ENCODE measurements at regions not wholly inside any gene's neighbourhood (a gene's known extent, or its start where the extent isn't known, plus 50 kb on each side); places are given as distances from the start of the nearest gene placed in this dataset.

DNA sequence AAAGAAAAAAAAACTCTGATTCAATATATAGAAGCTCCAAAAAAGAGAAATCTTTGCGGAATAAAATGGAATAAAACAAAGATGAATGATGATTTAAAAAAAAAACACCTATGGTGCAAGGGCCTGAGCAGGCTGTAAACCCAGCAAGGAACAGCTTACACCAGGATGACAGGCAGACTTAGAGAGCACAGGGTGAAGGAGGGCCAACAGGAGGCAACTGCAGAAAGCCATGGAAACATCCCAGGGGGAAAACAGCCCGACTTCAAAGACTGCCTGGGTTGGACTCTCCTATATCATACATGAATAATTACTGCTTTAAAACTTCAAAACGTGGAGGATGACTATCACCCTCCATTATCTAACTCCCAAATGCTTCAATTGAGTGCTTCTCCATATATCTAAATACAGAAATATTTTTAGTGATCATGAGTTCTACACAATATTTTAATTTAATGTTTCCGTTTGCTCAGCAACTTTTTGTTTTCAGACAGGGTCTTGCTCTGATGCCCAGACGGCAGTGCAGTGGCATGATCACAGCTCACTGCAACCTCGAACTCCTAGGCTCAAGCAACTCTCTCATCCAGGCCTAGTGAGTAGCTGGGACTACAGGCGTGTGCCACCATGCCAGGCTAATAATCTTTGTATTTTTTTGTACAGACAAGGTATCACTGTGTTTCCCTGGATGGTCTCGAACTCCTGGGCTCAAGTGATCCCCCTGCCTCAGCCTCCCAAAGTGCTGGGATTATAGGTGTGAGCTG is 456.2 kb downstream of the TBL1XR1 start:
- Mint-ChIP-seq H3K27ac (no peak overlapping the region), H3K4me3 (no peak overlapping the region), H3K36me3 (ENCODE audit: low read depth) (no peaks in the 10 kb centered on the region), H3K4me1 (no peaks in the 10 kb centered on the region), H3K9me3 (no peaks in the 10 kb centered on the region), H3K27me3 (no peaks in the 10 kb centered on the region)
- ChIA-PET CTCF (no interaction called here), POLR2A (no interaction called here)
- no peak for DNase-seq

DNA sequence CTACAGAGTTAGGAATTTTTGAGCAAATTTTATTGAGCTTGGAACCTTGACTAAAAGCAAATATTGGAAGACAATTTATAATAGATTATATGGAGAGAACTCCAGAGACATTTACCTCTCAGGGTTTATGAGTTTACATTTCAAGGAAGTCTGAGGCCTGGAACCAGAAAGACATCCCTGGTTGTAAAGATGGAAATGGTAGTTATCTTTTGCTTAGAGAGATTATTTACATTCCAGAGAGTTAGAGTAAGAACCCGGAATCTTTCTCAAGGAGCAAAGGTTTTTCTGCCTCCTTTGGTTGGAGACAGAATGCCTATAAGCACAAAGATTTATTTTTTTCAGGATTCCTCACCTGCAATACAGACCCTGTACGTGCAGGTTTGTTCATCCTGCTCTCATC is 458.1 kb downstream of the TBL1XR1 start:
- CTCF ChIA-PET: no interaction called here
- no peaks in the 10 kb centered on the region for H3K27me3 Mint-ChIP-seq

DNA sequence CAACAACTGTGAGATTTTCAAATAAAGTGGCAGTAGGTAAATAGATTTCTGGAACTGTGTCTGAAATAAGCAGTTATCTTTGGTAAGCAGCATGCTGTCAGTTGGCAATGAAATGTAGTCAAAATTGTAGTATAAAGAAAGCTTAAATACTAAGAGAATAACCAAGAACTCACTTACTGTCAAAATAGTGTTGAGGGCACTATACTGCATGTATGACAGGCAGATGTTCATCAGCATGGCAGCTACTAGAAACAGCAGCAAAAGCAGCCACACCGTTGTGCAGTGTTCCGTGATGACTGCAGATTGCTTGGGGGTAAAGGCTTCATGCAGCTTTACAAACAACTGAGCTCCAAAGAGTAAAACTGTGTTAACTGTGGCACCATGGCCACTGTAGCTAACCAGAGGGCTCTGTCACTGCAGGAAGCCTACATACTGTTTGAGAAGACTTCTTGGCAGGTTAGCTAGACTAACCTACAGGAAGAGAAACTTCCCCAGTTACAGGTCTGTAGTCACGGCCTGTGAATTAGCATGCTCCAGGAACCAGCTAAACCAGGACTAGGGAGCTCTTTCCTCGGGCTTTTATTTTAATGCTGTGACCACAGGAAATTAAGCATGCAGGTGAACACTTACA is 459.7 kb downstream of the TBL1XR1 start:
- H3K27me3 Mint-ChIP-seq: no peaks in the 10 kb centered on the region
- ChIA-PET CTCF (no interaction called here), POLR2A (no interaction called here)
- H3K36me3 Mint-ChIP-seq (ENCODE audit: low read depth): no peaks in the 10 kb centered on the region
- H3K27ac Mint-ChIP-seq: no peak overlapping the region
- H3K4me1 Mint-ChIP-seq: no peaks in the 10 kb centered on the region
- no peaks in the 10 kb centered on the region for H3K9me3 Mint-ChIP-seq
- H3K4me3 Mint-ChIP-seq: no peak overlapping the region
- no peak for DNase-seq

More for the DNA sequence above, 458.1 kb downstream of the TBL1XR1 start:
- no peaks in the 10 kb centered on the region for H3K36me3 Mint-ChIP-seq (ENCODE audit: low read depth)
- no peaks in the 10 kb centered on the region for H3K9me3 Mint-ChIP-seq
- no peak overlapping the region for H3K4me3 Mint-ChIP-seq
- POLR2A ChIA-PET: no interaction called here
- no peak for DNase-seq
- H3K27ac Mint-ChIP-seq: no peak overlapping the region
- no peaks in the 10 kb centered on the region for H3K4me1 Mint-ChIP-seq

GRCh38 chr3:176734146-176734545 is 463.1 kb downstream of the TBL1XR1 start:
- CTCF ChIA-PET: no interaction called here
- Mint-ChIP-seq H3K27ac (no peak overlapping the region), H3K4me3 (no peak overlapping the region), H3K4me1 (no peaks in the 10 kb centered on the region), H3K27me3 (no peaks in the 10 kb centered on the region), H3K9me3 (no peaks in the 10 kb centered on the region), H3K36me3 (ENCODE audit: low read depth) (no peaks in the 10 kb centered on the region)
- POLR2A ChIA-PET: no interaction called here
- no peak for DNase-seq

- ChIA-PET POLR2A (no interaction called here), CTCF (no interaction called here)
- Mint-ChIP-seq H3K4me1 (no peaks in the 10 kb centered on the region), H3K36me3 (ENCODE audit: low read depth) (no peaks in the 10 kb centered on the region), H3K9me3 (no peaks in the 10 kb centered on the region), H3K4me3 (no peak overlapping the region), H3K27ac (no peak overlapping the region), H3K27me3 (no peaks in the 10 kb centered on the region)
- DNase-seq: no peak
Observed at GRCh38 chr3:176724394-176724759, 472.9 kb downstream of the TBL1XR1 start.

DNA sequence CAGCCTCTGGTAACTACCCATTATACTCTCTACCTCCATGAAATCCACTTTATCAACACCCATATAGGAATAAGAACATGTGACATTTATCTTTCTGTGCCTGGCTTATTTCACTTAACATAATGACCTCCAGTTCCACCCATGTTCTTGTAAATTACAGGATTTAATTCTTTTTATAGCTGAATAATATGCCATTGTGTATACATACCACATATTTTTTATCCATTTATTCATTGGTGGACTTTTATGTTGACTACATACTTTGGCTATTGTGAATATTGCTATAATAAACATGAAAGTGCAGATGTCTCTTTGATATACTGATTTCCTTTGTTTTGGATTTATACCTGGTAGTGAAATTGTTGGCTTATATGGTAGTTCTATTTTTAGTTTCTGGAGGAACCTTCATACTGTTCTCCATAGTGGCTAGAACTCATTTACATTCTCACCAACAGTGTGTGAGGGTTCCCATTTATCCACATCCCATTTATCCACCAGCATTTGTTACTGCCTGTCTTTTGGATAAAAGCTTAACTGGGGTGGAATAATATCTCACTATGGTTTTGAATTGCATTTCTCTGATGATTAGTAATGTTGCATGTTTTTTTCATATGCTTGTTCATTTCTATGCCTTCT is 473.4 kb downstream of the TBL1XR1 start:
- H3K27ac Mint-ChIP-seq: no peak overlapping the region
- H3K36me3 Mint-ChIP-seq (ENCODE audit: low read depth): no peaks in the 10 kb centered on the region
- H3K4me3 Mint-ChIP-seq: no peak overlapping the region
- ChIA-PET POLR2A (no interaction called here), CTCF (no interaction called here)
- H3K9me3 Mint-ChIP-seq: no peaks in the 10 kb centered on the region
- H3K4me1 Mint-ChIP-seq: no peaks in the 10 kb centered on the region
- no peaks in the 10 kb centered on the region for H3K27me3 Mint-ChIP-seq
- DNase-seq: no peak

GRCh38 chr3:176714034-176714433 is 483.2 kb downstream of the TBL1XR1 start:
- DNase-seq: no peak
- Mint-ChIP-seq H3K4me1 (no peaks in the 10 kb centered on the region), H3K4me3 (no peak overlapping the region), H3K36me3 (ENCODE audit: low read depth) (no peaks in the 10 kb centered on the region), H3K27me3 (no peaks in the 10 kb centered on the region), H3K9me3 (no peaks in the 10 kb centered on the region), H3K27ac (no peak overlapping the region)
- POLR2A ChIA-PET: no interaction called here
- CTCF ChIA-PET: interaction anchor here (1.0 kb wide), 1 partner anchor 10 kb away, joined by 3 read pairs; no protein-coding TSS in a partner anchor

DNA sequence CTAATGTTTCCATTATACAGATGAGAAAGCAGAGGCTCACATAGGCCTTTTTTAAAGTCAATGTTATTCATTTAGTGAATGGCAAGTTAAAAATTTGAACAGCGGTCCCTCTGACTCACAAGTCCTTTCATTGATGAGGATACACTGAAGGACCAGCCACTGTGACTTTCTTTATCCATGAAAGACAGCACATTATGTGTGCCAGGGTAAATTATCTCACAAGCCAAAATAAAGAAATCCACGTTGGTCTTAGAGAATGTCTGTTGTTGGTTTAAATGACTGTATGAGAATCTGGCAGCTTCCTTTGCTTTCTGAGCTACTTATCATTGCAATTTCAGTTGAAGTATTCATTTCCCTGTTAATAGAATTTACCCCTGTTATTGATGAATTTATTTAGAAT is 485.1 kb downstream of the TBL1XR1 start:
- Mint-ChIP-seq H3K9me3 (no peaks in the 10 kb centered on the region), H3K36me3 (ENCODE audit: low read depth) (no peaks in the 10 kb centered on the region), H3K4me3 (no peak overlapping the region), H3K27ac (no peak overlapping the region), H3K4me1 (no peaks in the 10 kb centered on the region), H3K27me3 (no peaks in the 10 kb centered on the region)
- POLR2A ChIA-PET: no interaction called here
- CTCF ChIA-PET: no interaction called here
- DNase-seq: no peak

- H3K9me3 Mint-ChIP-seq: no peaks in the 10 kb centered on the region
- H3K4me1 Mint-ChIP-seq: no peaks in the 10 kb centered on the region
- no peaks in the 10 kb centered on the region for H3K36me3 Mint-ChIP-seq (ENCODE audit: low read depth)
- no peak overlapping the region for H3K27ac Mint-ChIP-seq
- CTCF ChIA-PET: no interaction called here
- H3K4me3 Mint-ChIP-seq: no peak overlapping the region
- POLR2A ChIA-PET: no interaction called here
- H3K27me3 Mint-ChIP-seq: no peaks in the 10 kb centered on the region
- DNase-seq: no peak
Observed at GRCh38 chr3:176699288-176699687, 498.0 kb downstream of the TBL1XR1 start.

DNA sequence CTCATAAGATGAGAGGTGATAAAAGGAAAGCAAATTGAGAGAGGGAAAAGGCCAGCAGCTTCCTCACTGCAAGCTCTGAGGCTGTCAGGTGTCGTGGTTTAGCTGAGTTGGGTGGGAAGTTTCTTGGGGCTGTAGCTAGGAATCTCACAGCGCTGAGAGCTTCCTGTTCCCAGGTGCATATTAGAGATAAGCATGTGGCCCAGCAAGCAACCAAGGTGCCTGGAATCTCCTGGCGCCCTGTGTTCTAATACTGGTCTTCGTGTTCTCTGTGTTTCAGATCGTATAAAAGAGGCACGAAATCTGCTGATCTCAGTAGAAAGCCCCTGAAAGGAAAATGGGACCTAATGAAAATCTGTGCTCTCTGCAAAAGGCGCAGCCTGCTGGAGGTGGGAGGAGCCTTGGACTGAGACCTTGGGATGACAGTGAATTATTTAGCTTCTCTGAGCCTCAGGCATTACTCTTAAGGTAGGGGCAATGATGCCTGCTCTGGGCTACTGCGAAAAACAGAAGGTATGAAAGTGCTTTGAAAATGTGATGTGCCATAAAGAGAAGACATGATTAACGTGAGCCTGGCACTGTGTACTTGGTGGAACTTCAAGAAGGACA is 499.9 kb downstream of the TBL1XR1 start:
- no peak overlapping the region for H3K27ac Mint-ChIP-seq
- no peak for DNase-seq
- no peaks in the 10 kb centered on the region for H3K9me3 Mint-ChIP-seq
- H3K4me3 Mint-ChIP-seq: no peak overlapping the region
- CTCF ChIA-PET: no interaction called here
- H3K27me3 Mint-ChIP-seq: no peaks in the 10 kb centered on the region
- no peaks in the 10 kb centered on the region for H3K4me1 Mint-ChIP-seq
- POLR2A ChIA-PET: no interaction called here
- no peaks in the 10 kb centered on the region for H3K36me3 Mint-ChIP-seq (ENCODE audit: low read depth)

- no peaks in the 10 kb centered on the region for H3K9me3 Mint-ChIP-seq
- CTCF ChIA-PET: no interaction called here
- POLR2A ChIA-PET: no interaction called here
- H3K36me3 Mint-ChIP-seq (ENCODE audit: low read depth): no peaks in the 10 kb centered on the region
- H3K4me3 Mint-ChIP-seq: no peak overlapping the region
- no peaks in the 10 kb centered on the region for H3K27me3 Mint-ChIP-seq
- no peaks in the 10 kb centered on the region for H3K4me1 Mint-ChIP-seq
- no peak overlapping the region for H3K27ac Mint-ChIP-seq
- DNase-seq: no peak
Observed at GRCh38 chr3:176696816-176697215, 500.5 kb downstream of the TBL1XR1 start.

- H3K4me1 Mint-ChIP-seq: no peaks in the 10 kb centered on the region
- no peaks in the 10 kb centered on the region for H3K27me3 Mint-ChIP-seq
- no peaks in the 10 kb centered on the region for H3K36me3 Mint-ChIP-seq (ENCODE audit: low read depth)
- H3K4me3 Mint-ChIP-seq: no peak overlapping the region
- POLR2A ChIA-PET: no interaction called here
- H3K9me3 Mint-ChIP-seq: no peaks in the 10 kb centered on the region
- CTCF ChIA-PET: no interaction called here
- H3K27ac Mint-ChIP-seq: no peak overlapping the region
- no peak for DNase-seq
Observed at GRCh38 chr3:176692966-176693785, 504.1 kb downstream of the TBL1XR1 start.

GRCh38 chr3:176692199-176692965 is 504.9 kb downstream of the TBL1XR1 start:
- Mint-ChIP-seq H3K9me3 (no peaks in the 10 kb centered on the region), H3K4me1 (no peaks in the 10 kb centered on the region), H3K27ac (no peak overlapping the region), H3K27me3 (no peaks in the 10 kb centered on the region), H3K36me3 (ENCODE audit: low read depth) (no peaks in the 10 kb centered on the region), H3K4me3 (no peak overlapping the region)
- ChIA-PET POLR2A (no interaction called here), CTCF (no interaction called here)
- DNase-seq: no peak

All from activated CD4-positive, alpha-beta memory T cell treated with anti-CD3 and anti-CD28 coated beads, Interleukin-2, amount 10 ng/mL, durations not matched to agents 7 days and 5 days (primary cell).